ENCODE measurements at regions not wholly inside any gene's neighbourhood (a gene's known extent, or its start where the extent isn't known, plus 50 kb on each side); places are given as distances from the start of the nearest gene placed in this dataset.

DNA sequence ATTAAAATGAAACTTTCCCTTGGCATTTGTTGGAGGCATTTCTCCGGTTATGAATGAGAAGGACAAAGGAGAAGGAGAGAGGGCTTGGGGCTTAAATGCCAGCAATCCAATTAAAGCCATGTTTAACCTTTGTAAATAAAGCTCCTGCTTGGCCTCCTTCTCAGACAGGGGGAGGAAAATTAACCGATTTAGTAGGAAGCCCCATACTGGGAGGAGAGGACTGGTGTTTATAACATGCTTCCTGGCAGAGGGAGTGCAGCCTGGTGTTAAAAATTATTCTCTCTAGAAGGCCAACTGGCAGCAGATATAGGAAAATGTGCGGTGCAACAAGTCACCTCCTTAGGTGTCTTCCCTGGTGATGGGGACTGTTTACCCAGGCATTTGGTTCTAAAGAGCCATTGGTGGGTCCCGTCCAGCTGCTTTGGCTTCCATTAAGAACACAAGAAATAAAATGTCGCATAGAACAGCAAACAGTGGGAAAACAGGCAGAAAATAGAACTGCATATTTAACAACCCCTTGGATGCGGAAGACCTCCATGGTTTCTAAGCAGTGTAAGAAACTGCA lies 846.5 kb downstream of the TYW1 start:
- no peak for DNase-seq (ENCODE audit: low spot score)

DNA sequence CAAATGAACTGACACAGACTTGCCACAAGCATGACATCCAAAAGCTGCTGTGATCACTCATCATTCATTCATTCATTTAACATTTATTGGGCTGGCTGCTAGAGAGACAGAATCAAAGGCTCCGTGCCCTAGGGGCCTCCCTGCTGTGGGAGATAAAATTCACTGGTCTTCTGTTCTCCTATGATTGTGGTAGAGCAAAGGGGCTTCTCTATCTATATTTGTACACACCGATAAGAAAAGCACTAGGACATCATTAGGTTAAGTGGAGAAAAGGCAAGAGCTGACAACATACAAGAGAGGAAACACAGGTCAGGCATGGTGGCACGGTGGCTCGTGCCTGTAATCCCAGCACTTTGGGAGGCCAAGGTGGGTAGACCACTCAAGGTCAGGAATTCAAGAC lies 847.0 kb downstream of the TYW1 start:
- no peak for DNase-seq (ENCODE audit: low spot score)

DNA sequence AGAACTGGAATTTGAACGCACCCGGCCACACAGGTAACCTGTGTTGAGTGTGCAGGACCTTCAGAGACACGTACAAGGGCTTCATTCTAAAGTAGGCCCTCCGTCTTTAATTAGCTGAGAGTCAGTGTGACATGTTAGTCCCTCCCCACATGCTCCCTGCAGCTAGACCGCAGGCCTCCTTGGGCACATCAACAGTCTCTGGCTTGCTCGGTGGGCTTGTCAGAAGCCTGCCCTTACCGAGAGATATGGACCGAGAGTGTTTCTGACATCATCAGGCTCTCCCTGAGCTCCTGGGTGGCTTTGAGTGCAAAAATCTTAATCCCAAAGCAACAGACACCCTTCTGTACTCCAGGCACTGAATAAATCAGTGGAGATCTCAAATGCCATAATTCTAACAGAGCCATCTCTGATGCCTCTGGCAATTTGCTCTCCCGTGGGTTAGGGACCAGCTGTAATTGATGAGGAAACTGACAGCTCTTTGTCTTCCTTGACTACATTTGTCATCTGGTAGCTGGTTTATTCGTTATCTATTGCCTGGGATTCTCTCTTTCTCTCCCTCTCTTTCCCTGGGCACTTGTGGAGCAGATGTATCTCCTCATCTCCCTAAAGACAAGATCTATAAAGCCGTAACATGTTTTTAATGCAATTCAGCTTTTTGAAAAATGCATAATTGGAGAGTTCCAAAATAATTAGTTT lies 850.6 kb downstream of the TYW1 start:
- no peak for DNase-seq (ENCODE audit: low spot score)

DNA sequence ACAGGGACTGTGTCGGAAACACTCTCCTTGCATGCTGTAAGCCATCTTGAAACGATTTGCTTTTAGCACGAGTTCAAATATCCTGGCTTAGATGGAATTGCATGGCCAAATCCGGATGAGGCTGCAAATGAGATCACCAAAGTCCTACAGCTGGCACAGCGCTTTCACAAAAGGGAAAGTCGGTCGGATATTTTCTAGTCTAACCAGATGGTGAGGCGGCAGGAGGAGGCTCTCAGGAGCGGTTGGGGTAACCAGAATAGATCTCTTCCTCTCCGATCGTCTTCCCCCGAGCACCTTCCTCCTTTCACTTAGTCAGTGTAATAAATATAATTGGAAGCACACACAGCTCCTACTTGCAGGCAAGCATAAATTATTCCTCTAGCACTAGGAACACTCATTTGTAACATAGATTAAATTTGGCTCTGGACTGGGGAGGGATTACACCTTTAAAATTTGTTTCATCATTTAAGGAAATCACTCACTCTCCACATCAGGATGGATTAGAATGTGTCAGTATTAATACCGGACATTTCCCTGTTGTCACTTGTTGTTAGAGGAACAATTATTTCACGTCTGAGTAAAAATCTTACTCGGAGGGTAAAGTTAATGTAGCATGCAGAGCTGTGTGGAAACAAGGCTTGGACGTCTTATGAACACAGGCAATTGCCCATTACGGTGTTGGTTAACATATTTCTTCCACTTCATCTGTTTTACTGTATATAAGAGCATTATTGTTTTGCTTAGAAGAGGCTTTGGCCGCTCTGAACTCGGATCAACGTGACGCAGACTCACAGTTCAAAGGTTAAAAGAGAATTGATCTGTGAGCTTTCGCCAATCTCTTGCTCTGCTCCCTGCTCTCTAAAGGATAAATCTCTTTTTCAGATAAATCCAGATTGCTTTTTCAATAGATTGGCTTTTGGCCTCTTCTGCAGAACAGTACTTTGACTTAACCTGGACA lies 857.9 kb downstream of the TYW1 start:
- no peak for DNase-seq (ENCODE audit: low spot score)

DNA sequence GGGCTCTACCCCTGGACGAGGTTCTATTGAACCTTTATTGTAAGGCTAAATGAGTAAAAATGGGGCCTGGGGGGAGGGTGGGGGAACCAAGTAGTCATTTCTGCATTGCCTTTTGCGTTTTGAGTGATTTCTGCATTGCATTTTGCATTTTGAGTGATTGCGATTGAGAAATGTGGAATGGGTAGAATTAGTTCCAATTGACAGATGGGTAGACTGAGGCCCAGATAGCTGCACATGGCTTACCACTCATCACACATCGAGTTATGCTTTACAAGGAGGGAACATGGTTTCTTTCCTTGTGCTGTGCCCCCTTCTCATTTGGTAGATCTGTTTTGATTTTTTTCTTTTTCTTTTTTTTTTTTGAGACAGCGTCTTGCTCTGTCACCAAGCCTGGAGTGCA lies 858.7 kb downstream of the TYW1 start:
- DNase-seq (ENCODE audit: low spot score) = no peak

DNA sequence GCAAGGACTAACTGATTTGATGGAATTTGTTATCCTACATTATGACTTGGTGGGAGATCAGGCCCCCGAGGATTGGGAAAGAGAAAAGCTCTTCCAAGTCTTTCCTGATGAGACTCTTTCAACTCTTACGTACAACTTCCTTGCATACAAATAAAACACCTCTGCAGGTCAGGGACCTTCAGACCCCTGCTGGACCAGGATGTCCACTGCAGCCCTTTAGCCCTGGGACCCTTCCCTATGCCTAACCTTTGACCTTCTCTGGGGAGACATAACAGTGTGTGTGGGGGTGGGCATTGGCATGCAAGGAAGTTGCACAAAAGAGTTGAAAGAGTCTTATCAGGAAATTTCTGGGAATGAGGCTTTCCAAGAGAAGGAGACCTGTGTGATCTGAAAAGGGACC lies 859.4 kb downstream of the TYW1 start:
- no peak for DNase-seq (ENCODE audit: low spot score)

DNA sequence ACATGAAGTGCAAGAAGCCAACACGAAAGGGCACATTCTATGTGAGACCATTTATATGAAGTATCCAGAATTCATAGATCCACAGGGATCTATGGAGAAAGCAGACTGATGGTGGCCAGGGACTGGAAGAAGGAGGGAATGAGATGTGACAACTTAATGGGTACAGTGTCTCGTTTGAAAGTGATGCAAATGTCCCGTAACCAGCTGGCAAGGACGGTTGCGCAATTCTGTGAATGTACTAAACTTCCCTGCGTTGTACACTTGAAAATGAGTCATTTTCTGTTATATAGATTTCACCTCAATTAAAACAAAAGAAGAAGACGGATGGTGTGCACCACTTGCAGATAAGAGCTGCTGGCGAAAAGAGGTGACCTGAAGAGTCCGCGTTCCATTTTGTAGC lies 861.1 kb downstream of the TYW1 start:
- DNase-seq (ENCODE audit: low spot score) = no peak

DNA sequence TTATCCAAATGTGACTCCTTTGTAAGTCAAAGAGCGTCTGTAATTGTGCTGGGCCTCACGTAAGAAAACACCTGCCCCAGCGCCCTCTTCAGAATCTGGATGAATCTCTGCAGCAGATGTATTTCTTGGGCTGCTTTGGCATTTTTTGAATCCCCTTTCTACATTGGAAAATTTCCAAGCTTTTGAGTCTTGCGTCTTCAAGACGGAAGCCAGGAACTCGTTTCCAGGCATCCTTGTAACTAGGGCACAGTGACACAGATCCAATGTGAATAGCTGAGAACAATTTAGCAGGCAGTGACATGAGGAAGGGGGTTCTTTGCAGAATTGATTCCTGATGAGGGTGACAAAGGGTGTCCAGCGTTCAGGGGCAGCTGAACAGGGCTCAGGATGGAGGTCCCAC lies 862.3 kb downstream of the TYW1 start:
- DNase-seq (ENCODE audit: low spot score) = no peak

DNA sequence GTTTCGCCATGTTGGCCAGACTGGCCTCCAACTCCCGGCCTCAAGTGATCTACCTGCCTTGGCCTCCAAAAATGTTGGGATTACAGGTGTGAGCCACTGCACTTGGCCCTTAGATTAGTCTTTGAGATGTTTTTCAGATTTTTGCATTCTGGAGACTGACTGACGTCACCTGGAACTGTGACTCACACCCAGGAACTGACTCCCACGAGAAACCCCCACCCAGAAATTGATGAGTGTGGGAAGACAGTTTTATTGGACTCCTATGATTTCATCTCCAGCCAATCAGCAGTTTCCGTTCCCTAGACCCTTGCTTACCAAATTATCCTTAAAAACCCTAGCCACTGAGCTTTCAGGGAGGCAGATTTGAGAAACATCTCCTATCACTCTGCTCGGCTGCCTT lies 867.3 kb downstream of the TYW1 start:
- DNase-seq (ENCODE audit: low spot score) = no peak

DNA sequence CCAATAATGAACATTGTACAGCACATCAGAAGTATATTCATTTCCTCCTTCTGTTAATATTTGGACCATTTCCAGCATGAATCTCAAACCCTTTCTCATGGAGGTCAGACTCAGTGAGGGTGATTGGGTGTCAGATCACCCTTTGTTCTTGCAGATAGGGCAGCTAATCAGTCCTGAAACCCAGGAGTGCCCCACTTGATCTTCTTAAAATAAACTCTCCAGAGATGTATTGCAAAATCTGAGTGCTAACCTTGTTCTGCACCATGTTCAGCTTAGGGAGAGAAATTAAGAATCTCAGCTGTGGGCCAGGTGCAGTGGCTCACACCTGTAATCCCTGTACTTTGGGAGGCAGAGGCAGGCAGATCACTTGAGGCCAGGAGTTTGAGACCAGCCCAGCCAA lies 869.4 kb downstream of the TYW1 start:
- no peak for DNase-seq (ENCODE audit: low spot score)

DNA sequence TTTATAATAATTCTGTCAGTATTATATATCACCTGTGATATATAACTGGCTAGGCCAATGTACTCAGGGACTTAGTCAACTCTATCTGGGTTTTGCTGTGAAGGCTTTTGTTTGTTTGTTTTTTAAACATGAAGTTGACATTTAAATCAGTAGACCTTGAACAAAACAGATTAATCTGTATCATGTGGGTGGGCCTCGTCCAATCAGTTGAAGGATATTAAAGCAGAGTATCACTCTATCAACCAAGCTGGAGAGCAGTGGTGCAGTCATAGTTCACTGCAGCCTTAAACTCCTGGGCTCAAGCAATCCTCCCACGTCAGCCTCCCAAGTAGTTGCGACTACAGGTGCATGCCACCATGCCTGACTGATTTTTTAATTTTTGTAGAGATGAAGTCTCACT lies 870.2 kb downstream of the TYW1 start:
- DNase-seq (ENCODE audit: low spot score) = no peak

DNA sequence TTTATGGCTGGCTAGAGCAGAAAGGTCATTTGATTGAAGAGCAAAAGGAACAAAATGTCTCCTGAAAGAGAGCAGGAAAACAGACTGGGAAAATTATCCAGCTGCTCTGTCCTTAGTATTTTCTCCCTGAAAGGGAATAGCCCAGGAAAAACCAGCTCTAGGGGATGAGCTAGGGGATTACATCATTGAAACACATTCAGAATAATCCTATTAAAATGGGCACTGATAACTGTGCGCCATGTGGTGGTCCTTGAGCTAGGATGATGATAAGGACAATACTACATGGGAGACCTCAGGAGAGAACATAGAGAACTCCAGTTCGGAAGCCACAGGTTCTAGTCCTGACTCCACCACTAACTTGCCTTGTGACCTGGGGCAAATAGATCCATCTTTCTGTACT lies 873.8 kb downstream of the TYW1 start:
- no peak for DNase-seq (ENCODE audit: low spot score)

DNA sequence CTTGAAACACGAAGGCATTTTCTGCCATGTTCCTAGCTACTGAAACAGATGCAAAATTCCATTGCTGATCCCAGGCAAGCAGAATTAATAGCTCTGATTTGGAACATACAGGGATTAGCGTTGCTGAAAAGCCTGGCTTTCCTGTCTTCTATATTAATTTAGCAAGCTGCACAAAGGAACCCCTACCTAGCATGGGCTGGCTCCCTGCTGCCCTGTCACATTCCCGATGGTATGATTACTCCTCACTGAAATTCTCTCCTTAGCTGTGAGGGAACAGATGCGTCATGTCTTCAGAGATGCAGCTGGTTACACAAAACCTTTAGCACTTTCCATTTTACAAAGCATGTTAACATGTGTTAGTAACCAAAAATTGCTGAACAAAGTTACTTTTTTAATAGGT lies 878.9 kb downstream of the TYW1 start:
- no peak for DNase-seq (ENCODE audit: low spot score)

DNA sequence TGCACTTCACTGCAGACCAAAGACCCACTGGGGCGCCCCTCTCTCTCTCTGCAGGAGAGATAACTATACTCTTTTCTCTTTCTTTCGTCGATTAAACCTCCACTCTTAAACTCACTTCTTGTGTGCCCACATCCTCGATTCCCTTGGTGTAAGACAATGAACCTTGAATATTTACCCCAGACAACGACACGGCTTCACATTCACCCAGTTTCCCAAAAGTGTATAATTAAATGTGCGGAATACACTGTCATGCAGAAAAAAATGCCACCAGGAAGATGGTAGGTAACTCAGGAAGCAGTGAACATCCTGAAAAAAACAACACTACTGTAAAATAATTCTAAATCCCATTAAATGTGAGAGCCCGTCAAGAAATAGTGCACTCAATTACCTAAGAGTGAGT lies 882.2 kb downstream of the TYW1 start:
- no peak for DNase-seq (ENCODE audit: low spot score)

DNA sequence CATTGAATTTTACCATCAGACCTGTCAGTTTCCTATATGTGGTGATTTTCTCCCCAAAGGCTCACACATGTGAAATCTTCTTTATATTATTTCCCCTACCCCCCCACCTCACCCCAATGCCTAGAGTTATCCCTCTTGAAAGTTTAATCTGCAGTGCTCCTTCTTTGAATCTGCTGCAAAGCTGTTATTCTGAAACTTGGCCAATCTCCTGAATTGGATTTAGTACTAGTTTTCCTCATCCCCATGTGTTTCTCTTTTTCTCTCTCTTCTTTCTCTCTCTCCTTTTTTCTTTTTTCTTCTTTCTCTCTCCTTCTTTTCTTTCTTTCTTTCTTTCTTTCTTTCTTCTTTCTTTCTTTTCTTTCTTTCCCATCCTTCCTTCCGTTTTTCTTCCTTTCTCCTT lies 886.2 kb downstream of the TYW1 start:
- DNase-seq (ENCODE audit: low spot score) = no peak

DNA sequence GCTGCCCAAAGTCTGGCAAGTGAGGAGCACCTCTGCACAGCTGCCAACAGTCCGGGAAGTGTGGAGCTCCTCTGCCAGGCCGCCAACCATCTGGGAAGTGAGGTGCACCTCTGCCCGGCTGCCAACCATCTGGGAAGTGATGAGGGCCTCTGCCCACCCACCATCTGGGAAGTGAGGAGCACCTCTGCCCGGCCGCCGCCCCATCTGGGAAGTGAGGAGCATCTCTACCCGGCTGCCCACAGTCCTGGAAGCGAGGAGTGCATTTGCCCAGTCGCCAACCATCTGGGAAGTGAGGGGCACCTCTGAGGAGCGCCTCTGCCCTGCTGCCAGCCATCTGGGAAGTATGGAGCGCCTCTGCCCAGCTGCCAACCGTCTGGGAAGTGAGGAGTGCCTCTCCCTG lies 893.7 kb downstream of the TYW1 start:
- DNase-seq (ENCODE audit: low spot score) = no peak

DNA sequence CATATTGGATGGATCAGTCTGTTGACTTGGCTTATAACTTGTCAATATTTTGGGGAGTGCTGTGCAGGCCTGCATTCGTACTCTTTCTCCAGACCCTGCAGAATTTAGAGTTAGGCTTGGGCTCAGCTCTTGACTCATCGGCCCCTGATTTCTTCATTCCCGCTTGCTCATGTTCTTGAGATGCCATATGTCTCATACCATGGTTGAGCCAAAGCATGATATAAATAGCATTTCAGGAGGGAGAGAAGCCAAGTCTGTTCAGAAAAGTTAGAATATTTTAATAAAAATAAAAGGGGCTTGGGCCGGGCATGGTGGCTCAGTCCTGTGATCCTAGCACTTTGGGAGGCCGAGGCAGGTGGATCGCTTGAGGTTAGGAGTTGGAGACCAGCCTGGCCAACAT lies 898.1 kb downstream of the TYW1 start:
- no peak for DNase-seq (ENCODE audit: low spot score)

DNA sequence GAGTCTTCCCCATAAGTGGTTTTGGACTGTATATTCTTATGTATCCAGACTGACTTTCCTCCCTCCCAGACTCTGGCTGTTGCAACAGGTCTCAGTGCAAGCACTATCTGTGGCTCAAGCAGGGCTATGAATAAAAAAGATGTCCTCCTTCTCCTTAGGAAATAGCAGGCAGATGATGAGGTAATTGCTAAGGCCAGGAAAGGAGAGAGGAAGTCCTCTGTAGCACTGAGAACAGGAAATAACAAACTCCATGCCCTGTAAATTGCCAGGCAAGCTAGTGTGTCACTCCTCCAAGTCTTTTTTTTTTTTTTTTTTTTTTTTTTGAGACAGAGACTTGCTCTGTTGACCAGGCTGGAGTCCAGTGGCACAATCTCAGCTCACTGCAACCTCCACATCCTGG lies 900.1 kb downstream of the TYW1 start:
- no peak for DNase-seq (ENCODE audit: low spot score)

DNA sequence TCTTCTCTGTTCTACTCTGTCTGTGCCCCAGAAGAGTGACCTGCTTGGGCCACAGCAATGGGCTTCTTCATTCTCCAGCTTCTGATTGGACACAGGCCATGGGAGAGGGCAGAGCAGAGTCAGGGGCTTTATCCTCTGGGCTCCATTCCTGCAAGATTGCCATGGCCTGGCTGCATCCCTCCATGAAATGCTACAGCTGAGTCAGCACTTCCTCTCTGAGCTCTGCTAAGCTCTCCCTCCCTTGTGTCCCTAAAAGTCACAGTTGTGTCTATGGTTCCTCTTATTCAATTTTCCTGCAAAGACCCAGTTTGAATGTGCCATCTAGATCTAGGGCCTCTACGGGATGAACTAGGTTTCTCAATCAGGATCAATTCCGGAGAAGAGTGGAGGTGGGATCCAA lies 903.8 kb downstream of the TYW1 start:
- no peak for DNase-seq (ENCODE audit: low spot score)

DNA sequence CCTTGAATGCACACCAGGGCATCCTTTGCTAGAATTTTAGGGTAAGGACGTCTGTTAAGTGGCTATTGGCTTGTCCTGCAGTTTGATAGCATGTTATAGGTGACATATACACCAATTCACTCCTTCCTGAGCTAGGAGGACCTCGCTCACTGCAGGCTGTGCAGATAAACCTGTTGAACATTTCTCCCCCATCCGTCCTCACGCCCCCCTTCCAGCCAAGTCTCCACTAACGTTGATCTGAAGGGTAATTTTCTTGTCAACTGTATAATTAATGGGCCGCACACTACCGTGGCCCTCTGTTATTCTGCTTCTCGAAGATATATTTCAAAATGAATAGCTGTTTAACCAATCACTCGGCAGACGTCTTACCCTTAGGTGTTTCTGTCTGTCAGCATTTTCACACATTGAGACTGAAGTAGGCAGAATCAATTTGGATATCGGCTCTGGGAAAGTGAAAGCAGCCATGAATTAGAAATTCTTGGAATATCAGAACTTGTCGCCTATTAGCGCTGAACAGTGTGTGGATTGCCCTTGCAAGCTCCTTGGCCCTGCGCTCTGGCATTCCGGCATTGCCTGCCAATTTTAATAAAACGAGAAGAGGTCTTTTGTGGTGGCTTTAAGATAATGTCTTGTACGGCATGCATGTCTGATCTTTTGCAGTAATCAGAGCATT lies 905.3 kb downstream of the TYW1 start:
- no peak for DNase-seq (ENCODE audit: low spot score)

DNA sequence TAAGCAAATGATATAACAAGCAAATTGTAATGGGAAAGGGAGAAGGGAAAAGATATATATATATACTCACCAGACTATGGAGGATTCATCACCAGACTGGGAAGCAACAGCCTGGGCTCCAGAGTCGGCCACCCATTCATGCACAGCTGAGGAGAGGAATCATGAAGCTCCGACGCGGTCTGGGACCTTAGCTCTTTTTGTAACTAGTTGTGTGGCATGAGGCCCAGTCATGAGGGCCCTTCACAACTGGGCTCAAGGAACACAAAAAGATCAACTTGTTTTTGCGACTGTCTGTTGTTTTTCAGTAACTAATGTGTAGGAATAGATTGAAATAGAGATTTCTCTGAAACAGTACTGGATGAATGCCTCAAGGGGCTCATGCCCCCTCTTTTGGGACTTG lies 911.2 kb downstream of the TYW1 start:
- no peak for DNase-seq (ENCODE audit: low spot score)

DNA sequence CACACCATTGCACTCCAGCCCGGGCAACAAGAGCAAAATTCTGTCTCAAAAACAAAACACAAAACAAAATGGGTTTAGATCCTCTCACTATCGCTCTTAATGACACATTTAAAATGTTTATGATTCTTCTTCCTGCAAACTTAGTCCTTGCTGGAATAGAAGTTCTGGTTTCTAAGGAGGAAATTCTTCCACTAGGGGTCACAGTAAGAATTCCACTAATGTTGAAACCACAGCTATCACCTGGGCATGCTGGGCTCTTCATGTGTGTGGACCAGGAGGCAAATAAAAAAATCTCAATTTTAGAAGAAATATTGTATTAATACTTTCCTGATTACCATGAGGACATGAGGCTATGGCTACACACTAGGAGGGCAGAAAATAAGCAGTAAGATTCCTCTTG lies 915.8 kb downstream of the TYW1 start:
- no peak for DNase-seq (ENCODE audit: low spot score)

DNA sequence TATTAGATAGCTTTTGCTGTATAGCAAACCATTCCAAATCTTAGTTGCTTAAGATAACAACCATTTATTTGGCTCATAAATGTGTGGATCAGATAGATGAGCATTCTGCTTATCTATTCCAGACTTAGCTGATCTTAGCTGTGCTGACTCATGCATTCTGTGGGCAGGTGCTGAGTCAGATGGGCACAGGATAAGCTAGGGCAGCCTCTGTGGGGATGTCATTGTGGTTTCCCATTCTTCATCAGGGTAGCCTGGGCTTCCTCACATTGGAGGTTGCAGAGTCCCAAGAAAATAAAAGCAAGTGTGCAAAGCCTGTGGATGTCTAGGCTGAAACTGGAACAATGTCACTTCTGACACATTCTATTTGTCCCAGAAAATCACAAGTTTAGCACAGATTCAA lies 917.0 kb downstream of the TYW1 start:
- DNase-seq (ENCODE audit: low spot score) = no peak

Data from CD4-positive, alpha-beta T cell treated with Interleukin-2 at 100 ng/mL for 4 hours (primary cell).